HAP-1 (cell line): ENCODE measurements at regions not wholly inside any gene's neighbourhood (a gene's known extent, or its start where the extent isn't known, plus 50 kb on each side); places are given as distances from the start of the nearest gene placed in this dataset.
"Not testable (repeated sequence)": the region's sequence is repeated elsewhere in the genome, so short reads cannot be mapped to it uniquely, and the experiment has no call there.

ENCODE experiments used
- DNase-seq, 2 experiments: peaks; one replicate each; pipeline ENCODE4 v3.0.0-alpha.2; 2016 to 2020; ENCODE audit warnings: low spot score in 2 of 2
- H3K27me3 ChIP-seq: fragments of 250-450 bp; sonication (Bioruptor Pico); 2 replicates; pipeline ENCODE4 v1.5.1; 2020; ENCODE audit warnings: low read depth, mild to moderate bottlenecking, moderate library complexity
- H3K36me3 ChIP-seq: fragments of 250-450 bp; sonication (Bioruptor Pico); replicated peaks from 2 replicates; pipeline ENCODE4 v1.5.1; 2020; ENCODE audit warnings: mild to moderate bottlenecking
- H3K4me1 ChIP-seq: fragments of 250-450 bp; sonication (Bioruptor Pico); 2 replicates; pipeline ENCODE4 v1.5.1; 2020; ENCODE audit warnings: mild to moderate bottlenecking
- H3K4me3 ChIP-seq: fragments of 250-450 bp; sonication (Bioruptor Pico); 2 replicates; pipeline ENCODE4 v1.5.1; 2020; ENCODE audit warnings: mild to moderate bottlenecking, moderate library complexity
- H3K9me3 ChIP-seq: fragments of 250-450 bp; sonication (Bioruptor Pico); 2 replicates; pipeline ENCODE4 v1.5.1; 2020; ENCODE audit warnings: mild to moderate bottlenecking, moderate library complexity
- in situ Hi-C: fragments of 300-500 bp; cut with MboI; formaldehyde crosslinking; loops from 3 replicates; pipeline ENCODE4 v1.14.3; 2020; ENCODE audit warnings: low sequenced_read_pairs, inconsistent platforms, mixed read lengths

DNA sequence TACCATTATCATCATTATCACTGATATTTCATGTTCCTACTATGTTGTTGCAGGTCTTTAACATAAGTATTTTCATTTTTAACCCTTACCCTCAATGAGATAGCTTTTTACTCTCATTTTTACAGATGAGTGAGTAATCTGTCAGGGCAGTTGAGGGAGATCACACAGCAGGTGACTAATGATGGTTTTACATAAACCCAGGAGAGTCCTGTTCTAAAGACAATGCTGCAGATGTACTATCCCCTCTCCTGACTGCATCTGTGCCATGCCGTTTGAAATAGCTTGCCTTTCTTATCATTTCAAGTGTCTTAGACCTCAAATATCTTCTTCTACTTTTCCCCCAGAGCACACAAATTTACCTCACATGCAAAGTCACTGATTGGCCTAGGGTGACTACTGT lies 1552.1 kb upstream of the SEL1L start:
- no peaks in the 10 kb centered on the region for H3K9me3 ChIP-seq
- no peaks in the 10 kb centered on the region for H3K36me3 ChIP-seq
- DNase-seq, result no peak
- H3K27me3 ChIP-seq, result no peaks in the 10 kb centered on the region
- in situ Hi-C loops, result no loop called here
- H3K4me3 ChIP-seq, result no peak overlapping the region
- no peaks in the 10 kb centered on the region for H3K4me1 ChIP-seq

DNA sequence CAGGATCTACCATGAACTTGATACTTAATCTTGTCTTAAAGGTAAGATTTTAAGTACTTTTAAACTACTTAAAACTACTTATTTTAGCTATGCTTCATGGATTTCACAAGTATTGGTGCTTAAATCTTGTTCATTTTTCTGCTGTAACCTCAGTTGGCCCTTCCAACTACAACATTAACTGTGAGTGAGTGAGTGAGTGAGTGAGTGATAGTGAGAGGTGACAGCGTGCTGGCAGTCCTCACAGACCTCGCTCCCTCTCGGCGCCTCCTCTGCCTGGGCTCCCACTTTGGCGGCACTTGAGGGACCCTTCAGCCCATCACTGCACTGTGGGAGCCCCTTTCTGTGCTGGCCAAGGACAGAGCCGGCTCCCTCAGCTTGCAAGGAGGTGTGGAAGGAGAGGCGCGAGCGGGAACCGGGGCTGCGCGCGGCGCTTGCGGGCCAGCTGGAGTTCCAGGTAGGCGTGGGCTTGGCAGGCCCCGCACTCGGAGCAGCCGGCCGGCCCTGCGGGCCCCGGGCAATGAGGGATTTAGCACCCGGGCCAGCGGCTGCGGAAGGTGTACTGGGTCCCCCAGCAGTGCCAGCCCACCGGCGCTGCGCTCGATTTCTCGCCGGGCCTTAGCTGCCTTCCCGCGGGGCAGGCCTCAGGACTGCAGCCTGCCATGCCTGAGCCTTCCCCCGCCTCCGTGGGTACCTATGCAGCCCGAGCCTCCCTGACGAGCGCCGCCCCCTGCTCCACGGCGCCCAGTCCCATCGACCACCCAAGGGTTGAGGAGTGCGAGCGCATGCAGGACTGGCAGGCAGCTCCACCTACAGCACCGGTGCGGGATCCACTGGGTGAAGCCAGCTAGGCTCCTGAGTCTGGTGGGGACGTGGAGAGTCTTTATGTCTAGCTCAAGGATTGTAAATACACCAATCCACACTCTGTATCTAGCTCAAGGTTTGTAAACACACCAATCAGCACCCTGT lies 1558.6 kb upstream of the SEL1L start:
- in situ Hi-C loops, DNase-seq, H3K9me3 ChIP-seq, H3K36me3 ChIP-seq, H3K4me1 ChIP-seq, H3K4me3 ChIP-seq, H3K27me3 ChIP-seq: not testable (repeated sequence)

DNA sequence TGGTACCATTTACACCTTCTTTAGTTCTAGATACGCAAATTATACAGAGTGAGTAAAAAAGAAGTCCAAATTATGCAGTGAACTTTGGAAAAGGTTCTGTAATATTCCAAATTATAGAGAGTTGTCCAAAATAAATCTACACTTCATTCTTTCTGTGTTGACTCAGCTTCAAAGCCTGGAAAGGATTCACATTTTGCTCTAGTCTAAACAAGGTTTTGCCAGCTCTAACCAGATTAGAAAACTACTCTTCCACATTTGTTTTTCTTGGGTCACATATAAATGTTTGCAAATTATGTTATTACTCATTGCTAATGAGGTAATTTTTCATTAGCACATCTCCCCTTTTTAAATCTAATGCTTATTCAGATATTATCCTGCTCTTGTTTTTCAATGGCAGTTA lies 1562.4 kb upstream of the SEL1L start:
- Histone ChIP-seq H3K36me3 (no peaks in the 10 kb centered on the region), H3K4me1 (no peaks in the 10 kb centered on the region), H3K4me3 (no peak overlapping the region), H3K9me3 (no peaks in the 10 kb centered on the region), H3K27me3 (no peaks in the 10 kb centered on the region)
- no peak for DNase-seq
- in situ Hi-C loops, result no loop called here

DNA sequence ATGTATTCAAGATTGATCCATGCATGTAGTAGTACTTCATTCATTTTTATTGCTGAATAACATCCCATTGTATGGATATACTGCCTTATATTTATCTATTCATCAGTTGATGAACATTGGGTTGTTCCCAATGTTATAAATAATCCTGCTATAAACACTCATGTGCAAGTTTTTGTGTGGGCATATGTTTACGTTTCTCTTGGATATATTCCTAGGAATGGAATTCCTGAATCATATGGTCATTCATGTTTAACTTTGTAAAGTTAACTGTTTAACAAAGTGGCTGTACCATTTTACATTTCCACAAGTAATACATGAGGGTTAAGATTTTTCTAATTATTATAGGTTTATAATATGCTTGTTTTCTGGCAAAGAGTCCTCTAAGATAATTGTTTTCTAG lies 1568.2 kb upstream of the SEL1L start:
- DNase-seq, result no peak
- H3K9me3 ChIP-seq, result no peaks in the 10 kb centered on the region
- in situ Hi-C loops, result no loop called here
- H3K36me3 ChIP-seq, result no peaks in the 10 kb centered on the region
- H3K4me1 ChIP-seq, result no peaks in the 10 kb centered on the region
- no peaks in the 10 kb centered on the region for H3K27me3 ChIP-seq
- no peak overlapping the region for H3K4me3 ChIP-seq

DNA sequence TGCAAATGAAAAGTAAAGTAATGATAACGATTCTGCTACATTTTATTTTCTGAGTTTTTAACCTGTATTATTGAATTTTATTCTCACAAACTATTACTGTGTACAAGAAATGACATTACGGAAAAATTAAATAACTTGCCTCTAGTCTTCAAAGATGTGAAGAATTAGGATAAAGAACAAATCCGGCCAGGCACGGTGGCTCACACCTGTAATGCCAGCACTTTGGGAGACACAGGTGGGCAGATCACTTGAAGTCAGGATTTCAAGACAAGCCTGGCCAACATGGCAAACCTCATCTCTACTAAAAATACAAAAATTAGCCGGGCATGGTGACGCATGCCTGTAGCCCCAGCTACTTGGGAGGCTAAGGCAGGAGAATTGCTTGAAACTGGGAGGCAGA lies 1584.4 kb upstream of the SEL1L start:
- in situ Hi-C loops, result no loop called here
- Histone ChIP-seq H3K36me3 (no peaks in the 10 kb centered on the region), H3K9me3 (no peaks in the 10 kb centered on the region), H3K4me1 (no peaks in the 10 kb centered on the region), H3K4me3 (no peak overlapping the region), H3K27me3 (no peaks in the 10 kb centered on the region)
- no peak for DNase-seq

DNA sequence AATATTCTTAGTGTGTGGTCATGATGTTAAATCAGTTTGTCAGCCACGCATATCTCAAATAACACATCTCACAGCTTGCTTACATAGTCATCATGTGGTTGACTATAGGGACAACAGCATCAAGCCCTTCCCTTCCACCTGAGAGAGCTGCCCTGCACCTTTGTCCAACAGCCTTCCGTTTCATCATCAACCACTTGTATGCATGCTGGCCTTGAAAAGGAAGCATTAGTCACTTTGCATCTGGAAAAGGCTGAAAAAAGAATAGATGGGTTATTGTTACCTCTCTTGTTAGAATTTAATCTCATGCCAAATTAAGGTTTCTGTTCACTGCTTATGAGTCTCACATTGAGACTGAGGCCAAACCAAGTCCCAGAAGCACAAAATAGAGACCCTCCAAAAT lies 1586.5 kb upstream of the SEL1L start:
- DNase-seq, result no peak
- no peaks in the 10 kb centered on the region for H3K9me3 ChIP-seq
- H3K4me3 ChIP-seq, result no peak overlapping the region
- H3K27me3 ChIP-seq, result no peaks in the 10 kb centered on the region
- in situ Hi-C loops, result no loop called here
- H3K36me3 ChIP-seq, result no peaks in the 10 kb centered on the region
- no peaks in the 10 kb centered on the region for H3K4me1 ChIP-seq

DNA sequence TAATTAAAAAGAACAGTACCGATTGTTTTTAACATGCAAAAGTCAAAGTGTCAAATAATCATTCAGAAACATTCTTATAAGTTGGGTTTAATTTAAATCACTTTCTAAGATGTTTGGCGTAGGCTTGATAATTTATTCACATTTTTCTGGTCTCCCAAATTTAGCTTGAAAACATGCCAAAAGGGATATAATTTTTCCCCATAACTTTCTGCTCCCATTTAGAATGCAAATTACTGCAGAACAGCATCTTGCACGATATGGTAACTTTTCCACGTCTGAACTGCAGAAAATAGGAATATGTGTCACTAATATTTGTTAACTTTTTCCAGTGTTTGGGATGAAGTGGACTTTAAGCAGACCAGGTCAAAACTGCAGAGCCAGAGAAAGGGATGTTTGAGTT lies 1592.4 kb upstream of the SEL1L start:
- Histone ChIP-seq H3K9me3 (no peaks in the 10 kb centered on the region), H3K27me3 (no peaks in the 10 kb centered on the region), H3K4me3 (no peak overlapping the region), H3K36me3 (no peaks in the 10 kb centered on the region), H3K4me1 (no peaks in the 10 kb centered on the region)
- no peak for DNase-seq
- in situ Hi-C loops, result no loop called here

DNA sequence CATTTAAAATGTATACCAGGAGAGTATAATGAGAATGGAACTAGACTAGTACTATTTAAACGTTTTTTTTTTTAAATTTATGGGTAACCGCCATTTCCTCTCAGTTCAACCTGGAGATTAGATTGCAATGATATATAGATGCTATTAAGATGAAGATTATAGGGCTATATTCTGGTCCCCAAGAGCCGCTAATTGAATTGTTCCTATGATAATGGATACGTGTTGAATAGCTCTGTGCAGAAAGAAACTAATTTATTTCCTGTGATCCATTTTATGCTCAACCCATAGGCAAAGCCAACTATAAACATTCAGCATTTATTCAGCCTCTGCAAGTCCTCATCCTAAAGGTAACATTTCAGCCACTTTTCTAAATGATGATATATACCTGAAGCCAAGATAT lies 1595.1 kb upstream of the SEL1L start:
- H3K27me3 ChIP-seq, result no peaks in the 10 kb centered on the region
- no peak for DNase-seq
- no peaks in the 10 kb centered on the region for H3K9me3 ChIP-seq
- H3K36me3 ChIP-seq, result no peaks in the 10 kb centered on the region
- in situ Hi-C loops, result no loop called here
- no peaks in the 10 kb centered on the region for H3K4me1 ChIP-seq
- H3K4me3 ChIP-seq, result no peak overlapping the region

DNA sequence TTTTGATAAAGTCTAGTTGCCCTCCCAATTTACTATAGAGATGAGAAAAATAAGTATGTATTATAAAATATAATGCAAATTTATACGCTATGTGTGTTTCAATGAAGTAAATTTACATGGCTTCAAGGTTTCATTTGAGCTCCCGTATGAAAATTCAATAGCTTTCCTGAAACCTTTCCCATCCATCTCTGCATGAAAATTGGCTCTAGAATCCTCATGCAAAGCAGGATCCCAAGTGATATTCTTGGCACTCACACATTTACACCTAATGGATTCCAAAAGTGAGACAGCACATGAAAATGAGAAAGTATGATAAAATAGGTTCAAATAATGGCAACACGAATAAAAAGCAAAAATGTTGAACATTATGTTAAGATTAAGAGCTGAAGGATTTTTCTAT lies 1595.8 kb upstream of the SEL1L start:
- in situ Hi-C loops, result no loop called here
- no peaks in the 10 kb centered on the region for H3K9me3 ChIP-seq
- no peak for DNase-seq
- H3K36me3 ChIP-seq, result no peaks in the 10 kb centered on the region
- H3K4me3 ChIP-seq, result no peak overlapping the region
- no peaks in the 10 kb centered on the region for H3K27me3 ChIP-seq
- no peaks in the 10 kb centered on the region for H3K4me1 ChIP-seq

DNA sequence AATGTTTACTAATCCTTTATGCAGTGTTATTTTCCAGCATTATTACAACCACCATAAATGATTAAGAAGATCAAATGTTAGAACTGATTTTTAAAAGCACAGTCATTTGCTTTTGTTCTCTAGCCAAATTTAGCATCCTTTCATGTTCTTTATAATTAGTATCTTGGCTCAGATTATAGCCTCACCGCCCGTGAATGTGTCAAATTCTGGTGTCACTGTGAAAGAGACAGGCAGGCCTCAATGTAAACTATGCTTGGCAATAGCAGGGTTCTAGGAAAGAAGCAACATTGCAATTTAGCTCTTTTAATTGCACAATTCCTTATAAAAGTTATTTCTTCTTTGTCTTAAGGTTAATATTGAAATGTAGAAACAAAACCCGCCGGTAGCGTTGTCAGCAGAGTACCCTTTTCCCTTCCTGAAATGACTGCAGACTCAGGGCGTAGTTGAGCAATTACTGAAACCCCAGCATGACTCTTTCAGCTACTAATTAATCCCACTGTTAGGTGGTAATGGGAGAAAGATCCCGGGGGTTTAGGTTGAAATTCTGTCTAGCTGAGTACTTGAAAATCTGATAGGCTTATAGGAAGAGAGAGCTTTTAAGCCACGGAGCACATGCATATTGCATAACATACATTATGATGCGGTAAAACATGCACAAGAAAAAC lies 1600.5 kb upstream of the SEL1L start:
- no peak for DNase-seq
- Histone ChIP-seq H3K36me3 (no peaks in the 10 kb centered on the region), H3K9me3 (no peaks in the 10 kb centered on the region), H3K27me3 (no peaks in the 10 kb centered on the region), H3K4me3 (no peak overlapping the region), H3K4me1 (no peaks in the 10 kb centered on the region)
- in situ Hi-C loops, result no loop called here

DNA sequence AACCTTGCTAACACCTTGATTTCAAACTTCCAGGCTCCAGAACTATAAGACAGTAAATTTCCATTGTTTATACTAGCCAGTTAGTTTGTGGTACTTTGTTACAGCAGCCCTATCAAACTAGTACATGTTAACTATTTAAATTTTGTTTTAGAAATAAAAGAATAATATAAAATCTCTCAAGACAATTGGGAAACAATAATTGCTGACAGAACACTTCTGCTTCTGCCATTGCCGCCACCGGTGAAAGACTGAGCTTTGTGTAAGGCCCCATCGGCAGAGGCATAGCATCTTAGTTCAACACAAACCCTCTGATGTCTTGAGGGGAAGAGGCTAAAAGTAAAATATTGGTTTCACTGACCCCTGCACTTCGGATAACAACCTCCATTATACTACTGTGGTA lies 1607.1 kb upstream of the SEL1L start:
- Histone ChIP-seq H3K36me3 (no peaks in the 10 kb centered on the region), H3K9me3 (no peaks in the 10 kb centered on the region), H3K27me3 (no peaks in the 10 kb centered on the region), H3K4me1 (no peaks in the 10 kb centered on the region), H3K4me3 (no peak overlapping the region)
- in situ Hi-C loops, result no loop called here
- no peak for DNase-seq

DNA sequence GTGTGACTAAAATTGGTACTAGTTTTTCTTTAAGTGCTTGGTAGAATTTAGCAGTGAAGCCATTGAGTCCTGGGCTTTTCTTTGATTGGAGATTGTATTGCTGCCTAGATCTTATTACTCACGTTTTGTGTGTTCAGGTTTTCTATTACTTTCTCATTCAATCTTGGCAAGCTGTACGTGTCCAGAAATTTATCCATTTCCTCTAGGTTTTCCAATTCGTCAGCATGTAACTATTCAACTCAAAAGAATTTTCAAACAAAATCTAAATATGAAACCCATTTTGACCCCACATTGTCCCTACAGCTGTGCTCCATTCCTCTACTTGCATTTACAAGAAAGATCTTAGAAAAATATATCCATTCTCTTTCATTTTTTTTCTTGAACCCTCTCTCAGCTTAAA lies 1613.4 kb upstream of the SEL1L start:
- H3K4me3 ChIP-seq, result no peak overlapping the region
- no peaks in the 10 kb centered on the region for H3K9me3 ChIP-seq
- no peaks in the 10 kb centered on the region for H3K4me1 ChIP-seq
- H3K27me3 ChIP-seq, result no peaks in the 10 kb centered on the region
- in situ Hi-C loops, result no loop called here
- DNase-seq, result no peak
- no peaks in the 10 kb centered on the region for H3K36me3 ChIP-seq

DNA sequence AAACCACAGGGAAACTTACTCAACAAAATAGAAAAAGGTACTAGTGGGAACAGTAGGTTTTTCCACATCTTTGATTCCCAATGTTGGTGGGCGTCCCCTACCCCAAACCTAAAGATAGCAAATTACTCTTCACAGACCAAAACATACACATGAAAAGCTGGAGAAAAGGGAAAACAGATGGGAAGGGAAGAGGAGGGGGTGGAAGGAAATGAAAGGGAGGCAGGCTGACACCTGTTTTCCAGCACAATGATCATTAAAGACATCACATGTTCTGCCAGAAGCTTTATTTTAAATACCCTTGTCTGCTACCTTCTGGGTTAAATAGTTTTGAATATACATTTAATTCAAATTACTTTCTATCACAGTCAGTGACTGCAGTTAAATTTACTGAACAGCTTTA lies 1617.9 kb upstream of the SEL1L start:
- in situ Hi-C loops, result no loop called here
- Histone ChIP-seq H3K4me1 (no peaks in the 10 kb centered on the region), H3K9me3 (no peaks in the 10 kb centered on the region), H3K36me3 (no peaks in the 10 kb centered on the region), H3K4me3 (no peak overlapping the region), H3K27me3 (no peaks in the 10 kb centered on the region)
- no peak for DNase-seq

DNA sequence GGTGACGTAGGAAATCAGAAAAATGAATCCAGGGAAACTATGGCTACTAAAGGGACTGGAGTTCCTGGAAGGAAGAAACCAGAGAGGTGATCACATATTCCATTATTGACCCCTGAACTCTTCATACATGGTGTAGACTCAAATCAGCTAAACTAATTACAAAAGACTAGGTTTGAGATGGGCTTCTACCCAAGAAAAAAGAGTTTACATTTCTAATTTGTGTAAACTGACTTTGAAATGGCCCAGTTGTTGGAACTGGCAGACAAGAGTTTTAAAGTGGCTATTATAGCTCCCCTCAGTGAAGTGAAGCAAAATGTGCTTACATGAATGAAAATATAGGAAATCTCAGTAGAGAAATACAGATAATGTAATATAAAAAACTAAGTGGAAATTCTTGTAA lies 1619.4 kb upstream of the SEL1L start:
- H3K9me3 ChIP-seq, result no peaks in the 10 kb centered on the region
- in situ Hi-C loops, result no loop called here
- H3K4me1 ChIP-seq, result no peaks in the 10 kb centered on the region
- H3K4me3 ChIP-seq, result no peak overlapping the region
- DNase-seq, result no peak
- no peaks in the 10 kb centered on the region for H3K27me3 ChIP-seq
- H3K36me3 ChIP-seq, result no peaks in the 10 kb centered on the region
